Stomach (tissue), 8 donors: ENCODE measurements at regions not wholly inside any gene's neighbourhood (a gene's known extent, or its start where the extent isn't known, plus 50 kb on each side); places are given as distances from the start of the nearest gene placed in this dataset.
A peak's percentile ranks its signal among the peaks of the same experiment; 100 is the strongest.

ENCODE experiments used
- DNase-seq, 2 donors: peaks; one replicate each; pipeline versions ENCODE4 v3.0.0 to v3.0.0-alpha.2; 2013 to 2019
- H3K27ac ChIP-seq, 5 donors: fragments of 200-600 bp in 4 of 5; sonication (generic) in 4 of 5; one replicate each; pipeline ENCODE4 v1.5.1; 2013 to 2019; ENCODE audit warnings: mild to moderate bottlenecking in 1 of 5, moderate library complexity in 1 of 5
- H3K27me3 ChIP-seq, 3 donors: fragments of 200-600 bp; sonication (generic); one replicate each; pipeline ENCODE4 v1.5.1; 2017 to 2019; ENCODE audit warnings: mixed run types in 1 of 3
- H3K36me3 ChIP-seq, 4 donors: fragments of 200-600 bp; sonication (generic); 1 replicate in 3 of 4; 2 replicates in 1 of 4; pipeline ENCODE4 v1.5.1; 2016 to 2019
- H3K4me1 ChIP-seq, 4 donors: fragments of 200-600 bp; sonication (generic); one replicate each; pipeline ENCODE4 v1.5.1; 2016 to 2019
- H3K4me3 ChIP-seq, 4 donors: fragments of 200-600 bp; sonication (generic) in 3 of 4; one replicate each; pipeline ENCODE4 v1.5.1; 2016 to 2019; ENCODE audit warnings: mild to moderate bottlenecking in 1 of 4
- H3K9me3 ChIP-seq, 4 donors: fragments of 200-600 bp; sonication (generic); one replicate each; pipeline ENCODE4 v1.5.1; 2016 to 2019
- EP300 ChIP-seq: sonication (generic); formaldehyde crosslinking; IDR thresholded peaks from one replicate; pipeline ENCODE4 v1.6.1; 2017; ENCODE audit warnings: antibody characterized with exemption
- POLR2A ChIP-seq, 4 donors: fragments of 450-650 bp; IDR thresholded peaks; one replicate each; pipeline ENCODE4 v1.6.1; 2016; ENCODE audit warnings: antibody characterized with exemption in 4 of 4, control low read depth in 2 of 4, mild to moderate bottlenecking in 1 of 4, moderate library complexity in 1 of 4
- POLR2AphosphoS5 ChIP-seq, 3 donors: sonication (generic); formaldehyde crosslinking; IDR thresholded peaks; one replicate each; pipeline ENCODE4 v1.6.1; 2016; ENCODE audit warnings: antibody characterized with exemption in 3 of 3
- WGBS, 5 donors: extraction: QIAGEN DNeasy Blood & Tissue Kit in 3 of 5; methylation state at CpG; one replicate each; pipeline versions ENCODE4 v1.1.5 to v1.1.7; 2013 to 2018; 5-methylcytosine and 5-hydroxymethylcytosine counted together
- intact Hi-C: fragments of 100-400 bp; cut with DNase I; formaldehyde crosslinking; loops from one replicate; pipeline ENCODE4 v1.15.1; 2023; ENCODE audit warnings: low total_unique reads
- TF ChIP-seq, protein P1 (sequence below), 7 experiments: fragments of 450-650 bp in 4 of 7; fragments of 200-600 bp in 3 of 7; sonication (generic) in 3 of 7; IDR thresholded peaks; one replicate each; pipeline ENCODE4 v1.5.1; 2016 to 2019; ENCODE audit warnings: antibody characterized with exemption in 7 of 7, control low read depth in 2 of 7, mild to moderate bottlenecking in 1 of 7
- donor health status: healthy with polysubstance abuse.
- donor health status: Bipolar disorder and iron deficiency.
- donor health status: healthy.

DNA sequence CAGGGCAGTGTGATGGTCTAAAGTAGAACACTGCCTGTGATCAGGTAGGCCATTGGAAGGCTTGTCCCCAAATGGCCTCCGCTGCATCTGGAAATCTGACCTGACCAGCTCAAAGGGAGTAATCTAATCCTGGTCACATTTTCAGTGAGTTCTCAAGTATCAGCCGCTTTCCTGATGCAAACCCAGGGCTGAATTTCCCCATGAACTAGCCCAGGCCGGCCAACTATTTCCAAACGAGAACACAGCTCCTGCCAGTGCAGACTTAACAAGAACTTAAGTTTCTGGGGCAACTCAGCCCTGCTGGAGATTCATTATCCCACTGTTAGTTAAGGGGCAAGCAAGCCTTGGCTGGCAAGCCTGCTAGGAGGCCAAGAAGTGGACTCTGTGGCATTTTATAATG lies 59.6 kb upstream of the FAM180A start:
- no peak for DNase-seq
- intact Hi-C loops, result no loop called here
- H3K27me3 ChIP-seq, result no peaks in the 10 kb centered on the region
- WGBS, 5 donors, result 68 to 91% (median 83%) methylated on average over 4 of the region's 4 CpGs
- no peaks in the 10 kb centered on the region for H3K9me3 ChIP-seq
- TF ChIP-seq, protein P1, sequence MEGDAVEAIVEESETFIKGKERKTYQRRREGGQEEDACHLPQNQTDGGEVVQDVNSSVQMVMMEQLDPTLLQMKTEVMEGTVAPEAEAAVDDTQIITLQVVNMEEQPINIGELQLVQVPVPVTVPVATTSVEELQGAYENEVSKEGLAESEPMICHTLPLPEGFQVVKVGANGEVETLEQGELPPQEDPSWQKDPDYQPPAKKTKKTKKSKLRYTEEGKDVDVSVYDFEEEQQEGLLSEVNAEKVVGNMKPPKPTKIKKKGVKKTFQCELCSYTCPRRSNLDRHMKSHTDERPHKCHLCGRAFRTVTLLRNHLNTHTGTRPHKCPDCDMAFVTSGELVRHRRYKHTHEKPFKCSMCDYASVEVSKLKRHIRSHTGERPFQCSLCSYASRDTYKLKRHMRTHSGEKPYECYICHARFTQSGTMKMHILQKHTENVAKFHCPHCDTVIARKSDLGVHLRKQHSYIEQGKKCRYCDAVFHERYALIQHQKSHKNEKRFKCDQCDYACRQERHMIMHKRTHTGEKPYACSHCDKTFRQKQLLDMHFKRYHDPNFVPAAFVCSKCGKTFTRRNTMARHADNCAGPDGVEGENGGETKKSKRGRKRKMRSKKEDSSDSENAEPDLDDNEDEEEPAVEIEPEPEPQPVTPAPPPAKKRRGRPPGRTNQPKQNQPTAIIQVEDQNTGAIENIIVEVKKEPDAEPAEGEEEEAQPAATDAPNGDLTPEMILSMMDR (IDR thresholded peaks at IDR 0.05), result no peak
- TF ChIP-seq POLR2AphosphoS5 (IDR thresholded peaks at IDR 0.05) (no peak), EP300 (no peak)
- H3K4me1 ChIP-seq, result peaks cover 0 to 12% (median 5%) of the 10 kb centered on the region in 4 donors
- H3K36me3 ChIP-seq, result no peaks in the 10 kb centered on the region
- H3K4me3 ChIP-seq, result no peak overlapping the region
- peak overlapping the region in 1 of 5 donors; percentile 58 for H3K27ac ChIP-seq

DNA sequence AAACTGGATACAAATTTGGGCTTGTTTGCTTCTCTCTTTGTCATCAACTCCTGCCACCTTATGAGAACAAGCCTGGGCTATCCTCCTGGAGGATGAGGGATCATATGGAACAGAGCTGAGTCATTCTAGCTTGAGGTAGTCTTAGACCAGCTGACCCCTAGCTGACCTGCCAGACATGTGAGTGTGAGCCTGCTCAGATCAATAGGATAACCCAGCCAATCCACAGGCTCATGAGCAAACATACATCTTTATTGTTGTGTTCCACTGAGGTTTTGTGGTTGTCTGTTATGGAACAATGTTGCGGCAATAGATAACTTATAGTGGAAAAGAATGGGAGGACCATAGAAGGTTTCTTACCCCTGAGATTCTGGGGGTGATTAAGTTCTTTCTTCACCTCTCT lies 54.5 kb upstream of the FAM180A start:
- no peak for TF ChIP-seq POLR2AphosphoS5 (IDR thresholded peaks at IDR 0.05)
- no peak for TF ChIP-seq POLR2A (IDR thresholded peaks at IDR 0.05)
- TF ChIP-seq, protein P1 (IDR thresholded peaks at IDR 0.05), result no peak
- TF ChIP-seq EP300, result no peak
- no peak for DNase-seq
- H3K9me3 ChIP-seq, result no peaks in the 10 kb centered on the region
- intact Hi-C loops, result loop anchor here (5.0 kb wide), 1 partner anchor 204 kb away; no protein-coding TSS in a partner anchor
- H3K27ac ChIP-seq, result no peak overlapping the region
- 44 to 100% (median 96%) methylated on average over 1 of the region's 1 CpG for WGBS, 5 donors
- peaks cover 0 to 19% (median 10%) of the 10 kb centered on the region in 4 donors for H3K4me1 ChIP-seq
- H3K36me3 ChIP-seq, result no peaks in the 10 kb centered on the region
- peaks cover 0 to 6% (median 0%) of the 10 kb centered on the region in 3 donors for H3K27me3 ChIP-seq
- H3K4me3 ChIP-seq, result no peak overlapping the region

DNA sequence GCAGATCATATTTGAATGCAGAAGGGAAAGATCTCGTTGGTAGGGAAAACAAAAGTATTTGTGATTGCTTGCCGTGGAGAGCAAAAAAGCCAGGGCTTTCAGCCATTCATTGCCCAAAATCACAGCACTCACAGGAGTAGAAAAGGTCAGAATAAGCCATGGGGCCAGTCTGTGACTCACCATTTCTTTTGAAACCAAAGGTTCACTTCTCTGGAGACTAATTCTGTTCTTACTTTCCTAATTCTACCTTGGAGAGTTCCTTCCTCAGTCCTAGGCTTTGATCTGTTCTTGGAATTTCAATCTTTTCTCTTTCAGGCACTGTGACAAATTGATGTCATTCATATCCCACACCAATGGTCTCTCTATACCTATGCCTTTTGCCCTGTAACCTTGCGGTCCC lies 54.1 kb upstream of the FAM180A start:
- TF ChIP-seq, protein P1 (IDR thresholded peaks at IDR 0.05), result no peak
- TF ChIP-seq POLR2A (IDR thresholded peaks at IDR 0.05) (no peak), EP300 (no peak), POLR2AphosphoS5 (IDR thresholded peaks at IDR 0.05) (no peak)
- H3K4me1 ChIP-seq, result peaks cover 0 to 23% (median 10%) of the 10 kb centered on the region in 4 donors
- H3K27me3 ChIP-seq, result peaks cover 0 to 6% (median 0%) of the 10 kb centered on the region in 3 donors
- H3K9me3 ChIP-seq, result no peaks in the 10 kb centered on the region
- no peak for DNase-seq
- no peak overlapping the region for H3K4me3 ChIP-seq
- no peak overlapping the region for H3K27ac ChIP-seq
- no peaks in the 10 kb centered on the region for H3K36me3 ChIP-seq
- intact Hi-C loops, result loop anchor here (5.0 kb wide), 1 partner anchor 205 kb away; no protein-coding TSS in a partner anchor
- WGBS, 5 donors, result 53 to 65% (median 59%) methylated on average over 3 of the region's 3 CpGs

DNA sequence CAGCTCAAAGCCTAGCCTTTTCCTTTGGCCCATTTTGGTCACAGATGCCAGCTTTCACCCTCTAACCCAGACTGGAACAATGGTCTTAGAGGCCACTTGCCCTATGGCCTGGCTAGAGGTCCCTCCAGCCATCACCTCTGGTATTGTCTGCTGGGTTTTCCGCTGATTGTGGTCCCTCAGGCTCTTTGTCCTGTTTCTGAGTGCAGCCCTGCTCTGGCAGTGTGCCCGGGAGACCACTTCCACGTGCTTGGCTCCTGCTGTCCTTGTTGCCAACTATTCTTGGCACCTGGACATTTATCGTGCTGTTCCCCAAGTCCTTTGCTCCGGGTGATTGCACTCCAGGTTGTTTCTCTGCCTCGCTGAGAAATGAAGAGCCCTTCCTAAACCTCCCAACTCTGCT lies 53.3 kb upstream of the FAM180A start:
- DNase-seq, result peak in 1 of 2 donors; percentile 41
- peaks cover 0 to 6% (median 0%) of the 10 kb centered on the region in 3 donors for H3K27me3 ChIP-seq
- no peak overlapping the region for H3K27ac ChIP-seq
- H3K4me1 ChIP-seq, result peaks cover 0 to 24% (median 10%) of the 10 kb centered on the region in 4 donors
- 57 to 80% (median 60%) methylated on average over 6 of the region's 6 CpGs for WGBS, 5 donors
- intact Hi-C loops, result loop anchor here (5.0 kb wide), 1 partner anchor 205 kb away; no protein-coding TSS in a partner anchor
- no peak overlapping the region for H3K4me3 ChIP-seq
- no peaks in the 10 kb centered on the region for H3K9me3 ChIP-seq
- TF ChIP-seq POLR2AphosphoS5 (IDR thresholded peaks at IDR 0.05) (no peak), POLR2A (IDR thresholded peaks at IDR 0.05) (no peak), EP300 (no peak)
- TF ChIP-seq, protein P1 (IDR thresholded peaks at IDR 0.05), result no peak
- no peaks in the 10 kb centered on the region for H3K36me3 ChIP-seq
